Vagina (tissue), 2 donors: ENCODE measurements at regions not wholly inside any gene's neighbourhood (a gene's known extent, or its start where the extent isn't known, plus 50 kb on each side); places are given as distances from the start of the nearest gene placed in this dataset.

Experiments used
- DNase-seq, 2 donors: peaks; one replicate each; pipeline ENCODE4 v3.0.0-alpha.2; 2017; ENCODE audit errors: extremely low spot score in 2 of 2
- H3K27ac ChIP-seq: fragments of 200-600 bp; sonication (generic); one replicate; pipeline ENCODE4 v1.5.1; 2019
- H3K27me3 ChIP-seq: fragments of 200-600 bp; sonication (generic); one replicate; pipeline ENCODE4 v1.5.1; 2019
- H3K36me3 ChIP-seq, 2 donors: fragments of 200-600 bp; sonication (generic); one replicate each; pipeline ENCODE4 v1.5.1; 2017 to 2019
- H3K4me1 ChIP-seq: fragments of 200-600 bp; sonication (generic); one replicate; pipeline ENCODE4 v1.5.1; 2019
- H3K4me3 ChIP-seq, 2 donors: fragments of 200-600 bp; sonication (generic); 1 replicate in 1 of 2; 2 replicates in 1 of 2; pipeline ENCODE4 v1.5.1; 2016 to 2019
- H3K9me3 ChIP-seq: fragments of 200-600 bp; sonication (generic); one replicate; pipeline ENCODE4 v1.5.1; 2019
- CTCF ChIP-seq, 3 experiments: fragments of 450-650 bp in 2 of 3; fragments of 200-600 bp in 1 of 3; sonication (generic) in 1 of 3; IDR thresholded peaks; one replicate each; pipeline ENCODE4 v1.5.1; 2017 to 2019; ENCODE audit warnings: antibody characterized with exemption in 3 of 3, mild to moderate bottlenecking in 2 of 3, moderate library complexity in 2 of 3
- POLR2A ChIP-seq, 2 donors: fragments of 450-650 bp; IDR thresholded peaks; one replicate each; pipeline ENCODE4 v1.6.1; 2017; ENCODE audit warnings: antibody characterized with exemption in 2 of 2, mild to moderate bottlenecking in 2 of 2, moderate library complexity in 2 of 2
- POLR2AphosphoS5 ChIP-seq, 2 donors: sonication (generic); formaldehyde crosslinking; IDR thresholded peaks; one replicate each; pipeline ENCODE4 v1.9.0; 2017; ENCODE audit warnings: antibody characterized with exemption in 2 of 2, mild to moderate bottlenecking in 2 of 2, low read depth in 1 of 2; ENCODE audit not compliant: insufficient read depth in 1 of 2
- intact Hi-C: fragments of 100-400 bp; cut with DNase I; formaldehyde crosslinking; loops from one replicate; pipeline ENCODE4 v1.15.1; 2023

- Histone ChIP-seq H3K36me3 (no peaks in the 10 kb centered on the region), H3K4me3 (no peak overlapping the region), H3K27ac (no peak overlapping the region), H3K4me1 (no peaks in the 10 kb centered on the region), H3K27me3 (no peaks in the 10 kb centered on the region), H3K9me3 (no peaks in the 10 kb centered on the region)
- TF ChIP-seq POLR2AphosphoS5 (IDR thresholded peaks at IDR 0.05; ENCODE audit: insufficient read depth in 1 of 2, low read depth in 1 of 2) (no peak), CTCF (IDR thresholded peaks at IDR 0.05) (no peak), POLR2A (IDR thresholded peaks at IDR 0.05) (no peak)
- intact Hi-C loops: no loop called here
- no peak for DNase-seq
Measured at GRCh38 chr6:141475259-141475658, 657.5 kb upstream of the GJE1 start.

- Histone ChIP-seq H3K9me3 (no peaks in the 10 kb centered on the region), H3K27me3 (no peaks in the 10 kb centered on the region), H3K4me1 (no peaks in the 10 kb centered on the region), H3K27ac (no peak overlapping the region), H3K36me3 (no peaks in the 10 kb centered on the region), H3K4me3 (no peak overlapping the region)
- intact Hi-C loops: no loop called here
- TF ChIP-seq POLR2A (IDR thresholded peaks at IDR 0.05): no peak
- TF ChIP-seq CTCF (IDR thresholded peaks at IDR 0.05): no peak
- no peak for TF ChIP-seq POLR2AphosphoS5 (IDR thresholded peaks at IDR 0.05; ENCODE audit: insufficient read depth in 1 of 2, low read depth in 1 of 2)
- no peak for DNase-seq
Measured at GRCh38 chr6:141472162-141472928, 660.4 kb upstream of the GJE1 start.

GRCh38 chr6:141470810-141471209 is 661.9 kb upstream of the GJE1 start:
- intact Hi-C loops: no loop called here
- Histone ChIP-seq H3K4me3 (no peak overlapping the region), H3K9me3 (no peaks in the 10 kb centered on the region), H3K27me3 (no peaks in the 10 kb centered on the region), H3K27ac (no peak overlapping the region), H3K4me1 (no peaks in the 10 kb centered on the region), H3K36me3 (no peaks in the 10 kb centered on the region)
- TF ChIP-seq POLR2AphosphoS5 (IDR thresholded peaks at IDR 0.05; ENCODE audit: insufficient read depth in 1 of 2, low read depth in 1 of 2) (no peak), POLR2A (IDR thresholded peaks at IDR 0.05) (no peak), CTCF (IDR thresholded peaks at IDR 0.05) (no peak)
- no peak for DNase-seq

GRCh38 chr6:141467881-141468280 is 664.8 kb upstream of the GJE1 start:
- DNase-seq: no peak
- no peaks in the 10 kb centered on the region for H3K36me3 ChIP-seq
- no peak for TF ChIP-seq CTCF (IDR thresholded peaks at IDR 0.05)
- no peak for TF ChIP-seq POLR2A (IDR thresholded peaks at IDR 0.05)
- TF ChIP-seq POLR2AphosphoS5 (IDR thresholded peaks at IDR 0.05; ENCODE audit: insufficient read depth in 1 of 2, low read depth in 1 of 2): no peak
- no peaks in the 10 kb centered on the region for H3K4me1 ChIP-seq
- no peak overlapping the region for H3K27ac ChIP-seq
- H3K4me3 ChIP-seq: no peak overlapping the region
- H3K9me3 ChIP-seq: no peaks in the 10 kb centered on the region
- no peaks in the 10 kb centered on the region for H3K27me3 ChIP-seq
- intact Hi-C loops: loop anchor here (5.0 kb wide), 1 partner anchor 1679 kb away; no protein-coding TSS in a partner anchor

GRCh38 chr6:141467041-141467440 is 665.7 kb upstream of the GJE1 start:
- Histone ChIP-seq H3K4me3 (no peak overlapping the region), H3K4me1 (no peaks in the 10 kb centered on the region), H3K9me3 (no peaks in the 10 kb centered on the region), H3K36me3 (no peaks in the 10 kb centered on the region), H3K27ac (no peak overlapping the region), H3K27me3 (no peaks in the 10 kb centered on the region)
- intact Hi-C loops: loop anchor here (5.0 kb wide), 1 partner anchor 1680 kb away; no protein-coding TSS in a partner anchor
- no peak for DNase-seq
- TF ChIP-seq CTCF (IDR thresholded peaks at IDR 0.05): no peak
- no peak for TF ChIP-seq POLR2A (IDR thresholded peaks at IDR 0.05)
- no peak for TF ChIP-seq POLR2AphosphoS5 (IDR thresholded peaks at IDR 0.05; ENCODE audit: insufficient read depth in 1 of 2, low read depth in 1 of 2)
